ENCODE measurements at regions not wholly inside any gene's neighbourhood (a gene's known extent, or its start where the extent isn't known, plus 50 kb on each side); places are given as distances from the start of the nearest gene placed in this dataset.

DNA sequence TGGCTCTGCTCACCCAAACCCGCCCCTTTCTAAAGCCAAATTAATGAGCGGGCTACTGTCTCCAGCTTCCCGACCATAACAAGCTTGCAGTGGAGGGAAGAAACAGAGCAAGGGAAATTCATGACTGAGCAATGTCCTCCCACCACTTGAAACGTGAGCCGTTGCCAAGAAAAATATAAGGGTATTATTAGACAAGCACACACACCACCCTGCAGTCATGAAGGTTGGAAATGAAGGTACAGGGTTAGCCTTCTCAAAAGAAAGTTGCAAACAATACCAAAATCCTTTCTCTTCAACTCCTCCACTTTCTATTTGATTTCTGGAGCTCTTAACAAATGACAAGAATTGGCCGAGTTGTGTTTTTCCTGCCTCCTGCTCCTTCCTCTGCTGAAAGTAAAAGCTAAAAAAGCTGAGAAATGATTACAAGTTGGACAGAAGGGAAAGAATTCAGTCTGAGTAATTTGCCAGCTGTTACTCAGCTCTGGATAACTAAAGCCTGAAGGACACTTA is 151.1 kb upstream of the B3GAT2 start:
- no peak overlapping the region for H3K4me3 ChIP-seq
- intact Hi-C loops (cut with DNase I, micrococcal nuclease) = no loop called here
- DNase-seq = no peak
- H3K36me3 ChIP-seq (ENCODE audit: low read depth) = no peaks in the 10 kb centered on the region
- no peak for ATAC-seq
- TF ChIP-seq, protein P1, sequence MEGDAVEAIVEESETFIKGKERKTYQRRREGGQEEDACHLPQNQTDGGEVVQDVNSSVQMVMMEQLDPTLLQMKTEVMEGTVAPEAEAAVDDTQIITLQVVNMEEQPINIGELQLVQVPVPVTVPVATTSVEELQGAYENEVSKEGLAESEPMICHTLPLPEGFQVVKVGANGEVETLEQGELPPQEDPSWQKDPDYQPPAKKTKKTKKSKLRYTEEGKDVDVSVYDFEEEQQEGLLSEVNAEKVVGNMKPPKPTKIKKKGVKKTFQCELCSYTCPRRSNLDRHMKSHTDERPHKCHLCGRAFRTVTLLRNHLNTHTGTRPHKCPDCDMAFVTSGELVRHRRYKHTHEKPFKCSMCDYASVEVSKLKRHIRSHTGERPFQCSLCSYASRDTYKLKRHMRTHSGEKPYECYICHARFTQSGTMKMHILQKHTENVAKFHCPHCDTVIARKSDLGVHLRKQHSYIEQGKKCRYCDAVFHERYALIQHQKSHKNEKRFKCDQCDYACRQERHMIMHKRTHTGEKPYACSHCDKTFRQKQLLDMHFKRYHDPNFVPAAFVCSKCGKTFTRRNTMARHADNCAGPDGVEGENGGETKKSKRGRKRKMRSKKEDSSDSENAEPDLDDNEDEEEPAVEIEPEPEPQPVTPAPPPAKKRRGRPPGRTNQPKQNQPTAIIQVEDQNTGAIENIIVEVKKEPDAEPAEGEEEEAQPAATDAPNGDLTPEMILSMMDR (IDR thresholded peaks at IDR 0.05) = no peak
- H3K9me3 ChIP-seq = no peaks in the 10 kb centered on the region
- H3K4me1 ChIP-seq (ENCODE audit: low read depth) = no peaks in the 10 kb centered on the region

GRCh38 chr6:71114544-71114943 is 157.7 kb upstream of the B3GAT2 start:
- TF ChIP-seq, protein P1 (IDR thresholded peaks at IDR 0.05) = no peak
- Histone ChIP-seq H3K36me3 (ENCODE audit: low read depth) (no peaks in the 10 kb centered on the region), H3K9me3 (no peaks in the 10 kb centered on the region), H3K4me3 (no peak overlapping the region), H3K4me1 (ENCODE audit: low read depth) (no peaks in the 10 kb centered on the region)
- DNase-seq = no peak
- intact Hi-C loops (cut with DNase I, micrococcal nuclease) = no loop called here
- no peak for ATAC-seq

- Histone ChIP-seq H3K4me1 (ENCODE audit: low read depth) (no peaks in the 10 kb centered on the region), H3K4me3 (no peak overlapping the region), H3K9me3 (no peaks in the 10 kb centered on the region), H3K36me3 (ENCODE audit: low read depth) (no peaks in the 10 kb centered on the region)
- TF ChIP-seq, protein P1 (IDR thresholded peaks at IDR 0.05) = no peak
- no peak for DNase-seq
- ATAC-seq = no peak
- intact Hi-C loops (cut with DNase I, micrococcal nuclease) = no loop called here
Measured at GRCh38 chr6:71114986-71115385, 158.1 kb upstream of the B3GAT2 start.

DNA sequence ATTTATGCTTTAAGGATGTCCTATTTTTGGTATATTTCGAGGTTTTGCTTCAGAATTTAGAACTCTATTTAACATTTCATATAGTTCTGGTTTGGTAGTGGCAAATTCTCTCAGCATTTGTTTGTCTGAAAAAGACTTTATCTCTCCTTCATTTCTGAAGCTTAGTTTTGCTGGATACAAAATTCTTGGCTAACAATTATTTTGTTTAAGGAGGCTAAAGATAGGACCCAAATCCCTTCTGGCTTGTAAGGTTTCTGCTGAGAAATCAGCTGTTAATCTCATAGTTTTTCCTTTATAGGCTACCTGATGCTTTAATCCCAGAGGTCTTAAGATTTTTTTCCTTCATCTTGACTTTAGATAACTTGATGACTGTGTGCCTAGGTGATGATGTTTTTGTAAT is 162.7 kb upstream of the B3GAT2 start:
- H3K9me3 ChIP-seq = no peaks in the 10 kb centered on the region
- TF ChIP-seq, protein P1 (IDR thresholded peaks at IDR 0.05) = no peak
- no peak overlapping the region for H3K4me3 ChIP-seq
- H3K4me1 ChIP-seq (ENCODE audit: low read depth) = no peaks in the 10 kb centered on the region
- H3K36me3 ChIP-seq (ENCODE audit: low read depth) = no peaks in the 10 kb centered on the region
- DNase-seq (no peak), ATAC-seq (no peak)
- intact Hi-C loops (cut with DNase I, micrococcal nuclease) = no loop called here

DNA sequence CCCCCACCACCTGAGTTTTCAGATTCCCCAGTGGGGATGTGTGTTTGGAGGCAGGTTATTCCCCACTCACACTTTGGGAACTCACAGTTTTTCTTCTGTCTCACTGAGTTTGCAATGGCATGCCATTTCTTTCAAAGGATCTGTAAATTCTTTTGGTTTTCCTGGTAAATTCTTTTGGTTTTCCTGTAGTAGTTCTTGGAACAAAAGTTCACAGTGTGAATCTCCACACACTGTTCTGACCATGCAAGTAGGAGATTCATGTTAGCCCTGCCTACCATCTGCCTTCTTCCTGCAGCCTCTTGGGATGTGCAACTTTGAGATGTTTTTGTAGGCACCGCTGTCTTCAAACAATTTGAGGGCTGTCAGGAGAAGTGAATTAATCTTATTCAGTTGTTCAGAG is 165.6 kb upstream of the OGFRL1 start:
- DNase-seq = no peak
- H3K4me1 ChIP-seq (ENCODE audit: low read depth) = no peaks in the 10 kb centered on the region
- no peaks in the 10 kb centered on the region for H3K36me3 ChIP-seq (ENCODE audit: low read depth)
- TF ChIP-seq, protein P1 (IDR thresholded peaks at IDR 0.05) = no peak
- ATAC-seq = no peak
- no peaks in the 10 kb centered on the region for H3K9me3 ChIP-seq
- no peak overlapping the region for H3K4me3 ChIP-seq
- intact Hi-C loops (cut with DNase I, micrococcal nuclease) = no loop called here

- intact Hi-C loops (cut with DNase I, micrococcal nuclease) = no loop called here
- H3K36me3 ChIP-seq (ENCODE audit: low read depth) = no peaks in the 10 kb centered on the region
- no peaks in the 10 kb centered on the region for H3K4me1 ChIP-seq (ENCODE audit: low read depth)
- TF ChIP-seq, protein P1 (IDR thresholded peaks at IDR 0.05) = no peak
- no peak overlapping the region for H3K4me3 ChIP-seq
- ATAC-seq = no peak
- no peaks in the 10 kb centered on the region for H3K9me3 ChIP-seq
- DNase-seq = no peak
Measured at GRCh38 chr6:71124340-71124739, 164.3 kb upstream of the OGFRL1 start.

All from mucosa of descending colon (tissue), 3 donors.